ENCODE measurements at regions not wholly inside any gene's neighbourhood (a gene's known extent, or its start where the extent isn't known, plus 50 kb on each side); places are given as distances from the start of the nearest gene placed in this dataset.

- Mint-ChIP-seq H3K27ac (ENCODE audit: unreplicated experiment) (no peak overlapping the region), H3K4me1 (ENCODE audit: low read depth, unreplicated experiment) (no peaks in the 10 kb centered on the region), H3K36me3 (ENCODE audit: insufficient read depth, unreplicated experiment) (no peaks in the 10 kb centered on the region), H3K4me3 (ENCODE audit: unreplicated experiment) (no peak overlapping the region), H3K9me3 (ENCODE audit: unreplicated experiment) (no peaks in the 10 kb centered on the region), H3K27me3 (ENCODE audit: insufficient read depth, unreplicated experiment) (peaks cover 11% of the 10 kb centered on the region)
- DNase-seq = no peak
- no peak for TF ChIP-seq CTCF (IDR thresholded peaks at IDR 0.05; ENCODE audit: insufficient read depth in 1 of 2, low read depth in 1 of 2, low read length in 1 of 2, severe bottlenecking in 1 of 2, unreplicated experiment in 1 of 2)
- Histone ChIP-seq H3K4me3 (ENCODE audit: low read depth, low read length) (no peak overlapping the region), H3K27me3 (replicated peaks; ENCODE audit: control insufficient read depth, insufficient read depth, low read length) (no peaks in the 10 kb centered on the region), H3K9me3 (no peaks in the 10 kb centered on the region), H3K4me1 (no peaks in the 10 kb centered on the region), H3K36me3 (ENCODE audit: control insufficient read depth, insufficient read depth, low read length) (no peaks in the 10 kb centered on the region)
- POLR2A ChIA-PET = no interaction called here
- CTCF ChIA-PET = no interaction called here
- intact Hi-C loops (cut with micrococcal nuclease; ENCODE audit: unreplicated experiment) = no loop called here
- no TSS peak for BruUV-seq (replicated peaks)
Observed at GRCh38 chr7:131098527-131098926, 229.1 kb upstream of the MKLN1 start.

GRCh38 chr7:131100357-131101054, 227.2 kb upstream of the MKLN1 start:
- intact Hi-C loops (cut with micrococcal nuclease; ENCODE audit: unreplicated experiment) = loop anchor here (10.0 kb wide), 1 partner anchor 324 kb away; no protein-coding TSS in a partner anchor

GRCh38 chr7:131103997-131104396, 223.7 kb upstream of the MKLN1 start:
- Mint-ChIP-seq H3K4me1 (ENCODE audit: low read depth, unreplicated experiment) (no peaks in the 10 kb centered on the region), H3K36me3 (ENCODE audit: insufficient read depth, unreplicated experiment) (peaks cover 6% of the 10 kb centered on the region), H3K27ac (ENCODE audit: unreplicated experiment) (no peak overlapping the region), H3K27me3 (ENCODE audit: insufficient read depth, unreplicated experiment) (peaks cover 3% of the 10 kb centered on the region), H3K4me3 (ENCODE audit: unreplicated experiment) (peak overlapping the region; percentile 4), H3K9me3 (ENCODE audit: unreplicated experiment) (no peaks in the 10 kb centered on the region)
- intact Hi-C loops (cut with micrococcal nuclease; ENCODE audit: unreplicated experiment) = loop anchor here (10.0 kb wide), 1 partner anchor 321 kb away; no protein-coding TSS in a partner anchor
- no peaks in the 10 kb centered on the region for H3K27me3 ChIP-seq (replicated peaks; ENCODE audit: control insufficient read depth, insufficient read depth, low read length)
- BruUV-seq (replicated peaks) = no TSS peak
- H3K36me3 ChIP-seq (ENCODE audit: control insufficient read depth, insufficient read depth, low read length) = no peaks in the 10 kb centered on the region
- H3K9me3 ChIP-seq = no peaks in the 10 kb centered on the region
- ChIA-PET CTCF (no interaction called here), POLR2A (no interaction called here)
- no peak for TF ChIP-seq CTCF (IDR thresholded peaks at IDR 0.05; ENCODE audit: insufficient read depth in 1 of 2, low read depth in 1 of 2, low read length in 1 of 2, severe bottlenecking in 1 of 2, unreplicated experiment in 1 of 2)
- H3K4me1 ChIP-seq = peaks cover 6% of the 10 kb centered on the region
- DNase-seq = no peak
- no peak overlapping the region for H3K4me3 ChIP-seq (ENCODE audit: low read depth, low read length)

More at GRCh38 chr7:131100357-131101054, 227.2 kb upstream of the MKLN1 start:
- POLR2A ChIA-PET = no interaction called here
- H3K4me3 Mint-ChIP-seq (ENCODE audit: unreplicated experiment) = no peak overlapping the region
- peaks cover 12% of the 10 kb centered on the region for H3K27me3 Mint-ChIP-seq (ENCODE audit: insufficient read depth, unreplicated experiment)
- no peaks in the 10 kb centered on the region for H3K4me1 Mint-ChIP-seq (ENCODE audit: low read depth, unreplicated experiment)
- CTCF ChIA-PET = no interaction called here
- H3K36me3 ChIP-seq (ENCODE audit: control insufficient read depth, insufficient read depth, low read length) = no peaks in the 10 kb centered on the region
- TF ChIP-seq CTCF (IDR thresholded peaks at IDR 0.05; ENCODE audit: insufficient read depth in 1 of 2, low read depth in 1 of 2, low read length in 1 of 2, severe bottlenecking in 1 of 2, unreplicated experiment in 1 of 2) = no peak
- no peak for DNase-seq
- H3K9me3 Mint-ChIP-seq (ENCODE audit: unreplicated experiment) = no peaks in the 10 kb centered on the region
- no peaks in the 10 kb centered on the region for H3K27me3 ChIP-seq (replicated peaks; ENCODE audit: control insufficient read depth, insufficient read depth, low read length)
- H3K4me1 ChIP-seq = no peaks in the 10 kb centered on the region
- H3K4me3 ChIP-seq (ENCODE audit: low read depth, low read length) = no peak overlapping the region
- H3K9me3 ChIP-seq = no peaks in the 10 kb centered on the region
- BruUV-seq (replicated peaks) = no TSS peak
- H3K27ac Mint-ChIP-seq (ENCODE audit: unreplicated experiment) = no peak overlapping the region
- H3K36me3 Mint-ChIP-seq (ENCODE audit: insufficient read depth, unreplicated experiment) = no peaks in the 10 kb centered on the region
